ENCODE measurements at regions not wholly inside any gene's neighbourhood (a gene's known extent, or its start where the extent isn't known, plus 50 kb on each side); places are given as distances from the start of the nearest gene placed in this dataset.

GRCh38 chr12:20264608-20265114 lies 103.7 kb upstream of the PDE3A start:
- H4K12ac ChIP-seq (ENCODE audit: low read depth, low read length) = no peak overlapping the region
- H3K79me2 ChIP-seq (ENCODE audit: control insufficient read depth, insufficient read depth, low read length, poor library complexity) = no peaks in the 10 kb centered on the region
- no CpG with 5 or more reads among the region's 1 CpG for WGBS (ENCODE audit: extremely low coverage, insufficient coverage, insufficient read length)
- H3K36me3 ChIP-seq (ENCODE audit: control insufficient read depth in 1 of 2, insufficient read depth in 2 of 2, low read length in 2 of 2) = no peaks in the 10 kb centered on the region
- no peak overlapping the region for H2BK120ac ChIP-seq (ENCODE audit: insufficient read depth, low read length, poor library complexity)
- no peak overlapping the region for H2AFZ ChIP-seq (ENCODE audit: insufficient read depth, low read length, poor library complexity)
- peak overlapping the region; percentile 27 for H3K27ac ChIP-seq (ENCODE audit: low read depth, low read length)
- no peaks in the 10 kb centered on the region for H3K79me1 ChIP-seq (ENCODE audit: low read length)
- H2BK12ac ChIP-seq (ENCODE audit: low read length) = no peak overlapping the region
- no peak overlapping the region for H3K4me3 ChIP-seq (ENCODE audit: low read depth, low read length)
- no peak overlapping the region for H2AK5ac ChIP-seq (ENCODE audit: low read length)
- no peaks in the 10 kb centered on the region for H3K27me3 ChIP-seq (ENCODE audit: insufficient read depth, low read length)
- H3K4me1 ChIP-seq (ENCODE audit: control insufficient read depth in 1 of 2, insufficient read depth in 2 of 2, low read length in 2 of 2) = peaks cover 0 to 6% of the 10 kb centered on the region in 2 experiments
- no peak overlapping the region for H3K4me2 ChIP-seq (ENCODE audit: low read length)
- no peak overlapping the region for H4K8ac ChIP-seq (ENCODE audit: low read depth, low read length)
- H2BK5ac ChIP-seq (ENCODE audit: low read depth, low read length, poor library complexity) = no peak overlapping the region
- H3K14ac ChIP-seq (ENCODE audit: low read length) = no peak overlapping the region
- no peak overlapping the region for H3K4ac ChIP-seq (ENCODE audit: low read depth, low read length)
- DNase-seq = no peak
- no peak overlapping the region for H3K23ac ChIP-seq (ENCODE audit: low read length)
- no peak overlapping the region for H3K9ac ChIP-seq (ENCODE audit: low read length)
- H3K18ac ChIP-seq (ENCODE audit: low read length) = no peak overlapping the region
- no peaks in the 10 kb centered on the region for H3K9me3 ChIP-seq (ENCODE audit: insufficient read depth, low read depth, low read length)
- H4K91ac ChIP-seq (ENCODE audit: low read depth, low read length) = no peak overlapping the region

- Histone ChIP-seq H3K4ac (ENCODE audit: low read depth, low read length) (no peak overlapping the region), H3K27ac (ENCODE audit: low read depth, low read length) (no peak overlapping the region), H2BK12ac (ENCODE audit: low read length) (no peak overlapping the region), H2AK5ac (ENCODE audit: low read length) (no peak overlapping the region), H3K14ac (ENCODE audit: low read length) (no peak overlapping the region), H4K12ac (ENCODE audit: low read depth, low read length) (no peak overlapping the region), H2AFZ (ENCODE audit: insufficient read depth, low read length, poor library complexity) (no peak overlapping the region), H3K27me3 (ENCODE audit: insufficient read depth, low read length) (no peaks in the 10 kb centered on the region), H3K4me2 (ENCODE audit: low read length) (no peak overlapping the region), H3K23ac (ENCODE audit: low read length) (no peak overlapping the region), H4K91ac (ENCODE audit: low read depth, low read length) (no peak overlapping the region), H4K8ac (ENCODE audit: low read depth, low read length) (no peak overlapping the region), H3K9me3 (ENCODE audit: insufficient read depth, low read depth, low read length) (no peaks in the 10 kb centered on the region), H3K9ac (ENCODE audit: low read length) (no peak overlapping the region), H3K4me1 (ENCODE audit: control insufficient read depth in 1 of 2, insufficient read depth in 2 of 2, low read length in 2 of 2) (peaks cover 0 to 6% of the 10 kb centered on the region in 2 experiments), H2BK120ac (ENCODE audit: insufficient read depth, low read length, poor library complexity) (no peak overlapping the region), H3K79me2 (ENCODE audit: control insufficient read depth, insufficient read depth, low read length, poor library complexity) (no peaks in the 10 kb centered on the region), H3K4me3 (ENCODE audit: low read depth, low read length) (no peak overlapping the region), H2BK5ac (ENCODE audit: low read depth, low read length, poor library complexity) (no peak overlapping the region), H3K36me3 (ENCODE audit: control insufficient read depth in 1 of 2, insufficient read depth in 2 of 2, low read length in 2 of 2) (no peaks in the 10 kb centered on the region), H3K18ac (ENCODE audit: low read length) (no peak overlapping the region), H3K79me1 (ENCODE audit: low read length) (no peaks in the 10 kb centered on the region)
- no peak for DNase-seq
- no CpG with 5 or more reads among the region's 6 CpGs for WGBS (ENCODE audit: extremely low coverage, insufficient coverage, insufficient read length)
These were observed 100.1 kb upstream of the PDE3A start for GRCh38 chr12:20268121-20268732.

DNA sequence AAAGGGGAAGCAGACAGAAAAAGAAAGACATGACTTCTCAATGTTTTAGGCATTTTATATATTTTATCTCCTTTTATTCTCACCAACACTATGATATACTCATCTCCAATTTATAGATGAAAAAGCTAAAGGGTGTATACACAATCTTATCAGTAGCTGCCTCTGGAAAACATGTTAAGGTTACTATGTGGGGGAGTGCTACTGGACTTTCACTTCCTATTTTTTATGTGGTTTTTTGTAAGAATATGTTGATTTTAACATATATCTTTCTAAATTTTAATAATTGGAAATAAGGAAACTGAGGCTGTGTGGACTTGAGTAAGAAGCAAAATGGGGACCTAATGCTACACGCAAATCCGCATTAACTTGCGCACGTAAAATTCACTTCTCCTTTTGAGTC lies 99.6 kb upstream of the PDE3A start:
- Histone ChIP-seq H2AFZ (ENCODE audit: insufficient read depth, low read length, poor library complexity) (no peak overlapping the region), H3K36me3 (ENCODE audit: control insufficient read depth in 1 of 2, insufficient read depth in 2 of 2, low read length in 2 of 2) (no peaks in the 10 kb centered on the region), H3K27me3 (ENCODE audit: insufficient read depth, low read length) (no peaks in the 10 kb centered on the region), H4K12ac (ENCODE audit: low read depth, low read length) (no peak overlapping the region), H2BK120ac (ENCODE audit: insufficient read depth, low read length, poor library complexity) (no peak overlapping the region), H3K4me1 (ENCODE audit: control insufficient read depth in 1 of 2, insufficient read depth in 2 of 2, low read length in 2 of 2) (peaks cover 0 to 6% of the 10 kb centered on the region in 2 experiments), H3K27ac (ENCODE audit: low read depth, low read length) (no peak overlapping the region), H3K4me3 (ENCODE audit: low read depth, low read length) (no peak overlapping the region), H3K9ac (ENCODE audit: low read length) (no peak overlapping the region), H2BK12ac (ENCODE audit: low read length) (no peak overlapping the region), H3K79me2 (ENCODE audit: control insufficient read depth, insufficient read depth, low read length, poor library complexity) (no peaks in the 10 kb centered on the region), H4K8ac (ENCODE audit: low read depth, low read length) (no peak overlapping the region), H2AK5ac (ENCODE audit: low read length) (no peak overlapping the region), H2BK5ac (ENCODE audit: low read depth, low read length, poor library complexity) (no peak overlapping the region), H3K9me3 (ENCODE audit: insufficient read depth, low read depth, low read length) (no peaks in the 10 kb centered on the region), H3K79me1 (ENCODE audit: low read length) (no peaks in the 10 kb centered on the region), H3K4me2 (ENCODE audit: low read length) (no peak overlapping the region), H3K4ac (ENCODE audit: low read depth, low read length) (no peak overlapping the region), H3K23ac (ENCODE audit: low read length) (no peak overlapping the region), H3K14ac (ENCODE audit: low read length) (no peak overlapping the region), H4K91ac (ENCODE audit: low read depth, low read length) (no peak overlapping the region), H3K18ac (ENCODE audit: low read length) (no peak overlapping the region)
- DNase-seq = no peak
- no CpG with 5 or more reads among the region's 4 CpGs for WGBS (ENCODE audit: extremely low coverage, insufficient coverage, insufficient read length)

DNA sequence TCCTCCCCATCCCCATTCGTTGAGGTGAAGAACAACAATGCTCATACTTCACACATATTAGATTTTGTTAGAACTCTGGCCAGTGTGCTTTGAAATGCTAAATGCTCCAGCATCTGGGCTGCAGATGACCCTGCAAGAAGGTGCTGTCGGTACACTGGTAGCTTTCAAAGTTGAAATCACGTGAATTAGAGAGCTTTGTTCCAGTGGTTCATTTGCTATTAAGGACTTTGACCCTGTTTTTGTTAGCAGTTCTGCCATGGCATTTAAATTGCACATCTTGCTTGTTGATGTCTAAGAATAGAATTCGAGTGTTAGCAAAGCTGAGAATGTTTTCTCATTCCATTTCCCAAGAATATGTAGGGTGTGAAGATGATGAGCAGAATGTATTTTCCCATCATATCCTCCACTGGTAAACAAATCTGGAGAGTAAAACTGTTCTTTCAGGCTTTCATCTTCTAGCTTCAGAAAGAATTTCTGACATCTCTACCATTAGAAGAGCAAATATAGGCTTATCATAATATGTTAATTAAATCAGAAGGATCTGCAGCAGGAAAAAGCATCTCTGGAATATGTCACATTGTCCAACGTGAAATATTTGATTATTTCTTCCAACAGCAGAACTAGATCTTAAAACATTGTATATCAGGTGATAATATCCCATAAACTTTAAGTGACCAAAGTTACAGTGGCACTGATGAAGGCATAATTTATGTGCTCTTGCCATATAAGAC lies 98.8 kb upstream of the PDE3A start:
- Histone ChIP-seq H3K4me3 (ENCODE audit: low read depth, low read length) (no peak overlapping the region), H2BK120ac (ENCODE audit: insufficient read depth, low read length, poor library complexity) (no peak overlapping the region), H3K27me3 (ENCODE audit: insufficient read depth, low read length) (no peaks in the 10 kb centered on the region), H3K36me3 (ENCODE audit: control insufficient read depth in 1 of 2, insufficient read depth in 2 of 2, low read length in 2 of 2) (no peaks in the 10 kb centered on the region), H4K12ac (ENCODE audit: low read depth, low read length) (no peak overlapping the region), H3K4ac (ENCODE audit: low read depth, low read length) (no peak overlapping the region), H2BK12ac (ENCODE audit: low read length) (no peak overlapping the region), H3K4me1 (ENCODE audit: control insufficient read depth in 1 of 2, insufficient read depth in 2 of 2, low read length in 2 of 2) (peaks cover 0 to 4% of the 10 kb centered on the region in 2 experiments), H2BK5ac (ENCODE audit: low read depth, low read length, poor library complexity) (no peak overlapping the region), H4K91ac (ENCODE audit: low read depth, low read length) (no peak overlapping the region), H3K79me1 (ENCODE audit: low read length) (no peaks in the 10 kb centered on the region), H3K23ac (ENCODE audit: low read length) (no peak overlapping the region), H3K79me2 (ENCODE audit: control insufficient read depth, insufficient read depth, low read length, poor library complexity) (no peaks in the 10 kb centered on the region), H4K8ac (ENCODE audit: low read depth, low read length) (no peak overlapping the region), H2AK5ac (ENCODE audit: low read length) (no peak overlapping the region), H3K14ac (ENCODE audit: low read length) (no peak overlapping the region), H3K9me3 (ENCODE audit: insufficient read depth, low read depth, low read length) (no peaks in the 10 kb centered on the region), H3K9ac (ENCODE audit: low read length) (no peak overlapping the region), H3K4me2 (ENCODE audit: low read length) (no peak overlapping the region), H3K18ac (ENCODE audit: low read length) (no peak overlapping the region), H3K27ac (ENCODE audit: low read depth, low read length) (no peak overlapping the region), H2AFZ (ENCODE audit: insufficient read depth, low read length, poor library complexity) (no peak overlapping the region)
- no CpG with 5 or more reads among the region's 5 CpGs for WGBS (ENCODE audit: extremely low coverage, insufficient coverage, insufficient read length)
- DNase-seq = no peak
